ENCODE measurements at regions not wholly inside any gene's neighbourhood (a gene's known extent, or its start where the extent isn't known, plus 50 kb on each side); places are given as distances from the start of the nearest gene placed in this dataset.
"Not testable (repeated sequence)": the region's sequence is repeated elsewhere in the genome, so short reads cannot be mapped to it uniquely, and the experiment has no call there.

- DNase-seq = no peak
These were observed 738.8 kb upstream of the GOLIM4 start for GRCh38 chr3:168834558-168834957.

GRCh38 chr3:168828943-168829342 lies 733.2 kb upstream of the GOLIM4 start:
- no peak for DNase-seq

GRCh38 chr3:168828536-168828935 lies 732.8 kb upstream of the GOLIM4 start:
- no peak for DNase-seq

- no peak for DNase-seq
These were observed 732.3 kb upstream of the GOLIM4 start for GRCh38 chr3:168828014-168828413.

DNA sequence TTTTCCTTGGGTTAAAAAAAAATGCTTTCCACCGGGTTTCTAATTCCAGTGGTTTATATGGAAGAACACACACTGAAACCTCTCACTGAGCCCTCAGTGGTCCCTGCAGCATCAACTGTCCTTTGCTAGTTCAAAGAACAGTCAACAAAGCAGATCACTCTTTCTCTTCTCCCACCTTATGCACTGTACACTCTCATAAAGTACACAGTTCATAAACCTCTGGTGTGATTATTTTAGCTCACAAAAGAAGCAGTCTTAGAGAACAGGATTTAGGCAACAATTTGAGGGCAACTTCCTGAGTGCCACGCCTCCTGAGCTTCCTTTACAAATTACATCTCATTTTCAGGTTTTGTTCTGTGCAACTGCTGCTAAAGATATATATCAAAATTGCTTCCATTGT lies 728.4 kb upstream of the GOLIM4 start:
- DNase-seq = no peak

GRCh38 chr3:168823466-168823865 lies 727.7 kb upstream of the GOLIM4 start:
- DNase-seq = no peak

DNA sequence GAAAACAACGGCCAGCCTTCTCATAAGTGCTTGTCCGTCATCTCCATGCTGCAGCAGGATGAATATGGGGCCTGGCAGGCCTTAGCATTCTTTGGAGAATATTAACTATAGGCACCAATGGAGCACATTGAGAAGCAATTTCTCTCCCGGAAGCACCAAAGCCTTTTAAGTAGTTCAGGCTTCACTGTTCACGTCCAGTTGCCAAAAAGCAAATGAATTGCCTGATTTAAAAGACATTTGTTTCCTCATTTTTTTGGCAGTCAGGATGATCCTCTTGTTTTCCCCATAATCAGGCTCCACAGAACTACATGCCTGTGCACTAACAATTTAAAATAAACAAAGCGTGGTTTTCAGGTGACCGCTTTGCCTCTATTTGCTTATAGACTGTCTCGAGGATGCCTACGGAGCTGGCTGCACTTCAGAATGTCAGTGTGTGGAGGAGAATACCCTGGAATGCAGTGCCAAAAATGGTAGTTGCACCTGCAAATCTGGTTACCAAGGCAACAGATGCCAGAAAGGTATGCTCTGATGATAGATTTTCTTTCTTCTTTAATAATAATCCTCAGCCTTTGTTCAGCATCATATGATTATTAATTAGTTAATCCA lies 725.2 kb upstream of the GOLIM4 start:
- DNase-seq = no peak

DNA sequence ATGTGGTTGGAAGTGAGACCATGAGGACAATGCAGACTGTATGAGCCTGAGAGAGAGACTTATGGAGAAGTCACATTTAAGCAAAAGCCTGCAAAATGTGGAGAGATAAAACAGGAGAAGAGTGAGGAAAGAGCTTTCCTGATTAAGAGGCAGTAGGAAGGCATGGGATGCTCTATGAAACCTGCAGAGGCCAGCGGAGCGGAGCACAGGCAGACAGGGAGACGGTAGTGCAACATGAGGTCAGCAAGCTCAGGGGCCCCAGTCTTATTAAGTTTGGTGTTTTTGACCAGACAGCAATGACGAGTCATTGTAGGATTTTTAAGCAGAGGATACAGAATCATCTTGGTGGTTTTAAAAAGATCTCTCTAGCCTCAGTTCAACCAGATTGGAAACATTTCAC lies 721.5 kb upstream of the GOLIM4 start:
- no peak for DNase-seq

- DNase-seq = no peak
These were observed 720.2 kb upstream of the GOLIM4 start for GRCh38 chr3:168815946-168816345.

DNA sequence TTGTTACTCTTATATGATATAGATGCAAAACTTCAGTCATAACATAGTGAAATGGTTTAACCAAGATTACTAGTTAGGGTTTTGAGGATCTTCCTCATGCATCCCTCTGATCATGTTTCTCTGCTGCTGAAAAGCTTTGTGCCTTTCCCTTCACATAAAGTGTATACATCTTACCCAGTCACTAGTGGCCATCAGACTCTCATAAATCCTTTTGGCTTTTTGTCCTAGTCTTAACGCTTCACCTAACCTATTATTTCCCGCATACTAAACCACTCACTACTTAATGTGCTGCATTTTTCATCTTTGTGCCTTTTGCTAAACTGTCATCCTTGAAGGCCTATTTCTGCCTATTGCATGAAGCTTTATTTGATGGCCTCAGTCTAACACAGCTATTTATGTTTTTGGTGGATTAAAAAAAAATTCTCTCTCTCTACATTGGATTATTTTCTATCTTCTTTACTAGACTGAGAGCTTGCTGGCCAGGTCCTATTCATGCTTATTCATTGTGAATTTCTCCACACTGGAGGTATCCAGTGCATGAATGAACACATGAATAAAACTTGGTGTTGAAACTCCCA lies 717.6 kb upstream of the GOLIM4 start:
- DNase-seq = no peak

DNA sequence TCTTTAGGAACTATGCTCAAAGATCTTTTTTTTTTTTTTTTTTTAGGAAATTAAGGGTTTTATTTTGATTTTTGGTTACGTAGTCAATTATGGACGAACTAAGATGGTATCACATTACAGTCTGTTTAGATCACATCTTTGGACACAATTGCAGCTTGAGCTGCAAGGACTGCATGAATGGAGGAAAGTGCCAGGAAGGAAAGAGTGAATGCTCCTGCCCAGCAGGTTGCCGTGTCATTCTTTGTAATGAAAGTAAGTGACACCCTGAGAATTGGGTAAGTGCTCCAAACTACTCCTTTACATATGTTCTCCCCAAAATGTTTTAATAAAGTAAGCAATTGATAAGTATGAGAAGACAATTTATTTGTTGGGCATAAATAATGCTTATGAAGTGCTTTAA lies 716.5 kb upstream of the GOLIM4 start:
- no peak for DNase-seq

- DNase-seq = no peak
These were observed 712.9 kb upstream of the GOLIM4 start for GRCh38 chr3:168808596-168808995.

- DNase-seq = no peak
These were observed 711.7 kb upstream of the GOLIM4 start for GRCh38 chr3:168807448-168807847.

DNA sequence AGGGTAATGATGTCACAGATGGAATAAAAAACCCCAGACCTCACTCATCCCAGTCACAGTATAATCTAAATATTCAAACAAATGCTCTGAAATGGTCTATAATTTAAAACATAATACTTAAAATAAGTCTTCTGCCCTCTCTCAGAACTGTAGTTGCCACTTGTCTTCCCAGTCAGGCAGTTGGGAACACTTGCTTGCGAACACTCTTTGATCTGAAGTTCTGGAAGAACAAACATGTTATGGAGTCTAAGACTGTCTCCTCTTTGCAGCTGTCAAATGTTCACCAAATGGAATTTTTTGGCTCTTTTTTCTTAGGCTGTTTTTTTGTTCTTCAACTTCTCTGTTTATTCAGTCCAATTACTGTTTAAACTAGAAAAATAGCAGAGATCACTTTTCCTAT lies 711.1 kb upstream of the GOLIM4 start:
- DNase-seq = no peak

GRCh38 chr3:168803536-168803935 lies 707.8 kb upstream of the GOLIM4 start:
- DNase-seq = no peak

DNA sequence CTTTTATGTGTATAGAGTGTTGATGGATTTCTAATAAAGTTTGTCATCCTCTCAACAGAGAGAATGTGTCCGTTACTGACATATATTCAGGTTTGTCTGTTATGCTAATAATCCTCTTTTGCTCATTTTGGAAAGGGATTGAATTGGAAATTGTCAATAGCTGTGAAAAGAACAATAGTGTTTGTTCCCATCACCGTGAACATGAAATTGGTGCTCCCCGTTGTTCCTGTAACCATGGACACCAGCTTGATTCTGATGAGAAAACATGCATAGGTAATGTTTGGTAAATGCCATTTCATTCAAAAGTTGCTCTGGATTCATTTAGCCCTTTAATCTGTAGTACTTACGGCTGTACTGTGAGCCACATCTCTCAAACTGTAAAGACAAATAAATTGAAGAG lies 707.0 kb upstream of the GOLIM4 start:
- no peak for DNase-seq

GRCh38 chr3:168801794-168802193 lies 706.1 kb upstream of the GOLIM4 start:
- no peak for DNase-seq

- no peak for DNase-seq
These were observed 700.6 kb upstream of the GOLIM4 start for GRCh38 chr3:168796339-168796738.

DNA sequence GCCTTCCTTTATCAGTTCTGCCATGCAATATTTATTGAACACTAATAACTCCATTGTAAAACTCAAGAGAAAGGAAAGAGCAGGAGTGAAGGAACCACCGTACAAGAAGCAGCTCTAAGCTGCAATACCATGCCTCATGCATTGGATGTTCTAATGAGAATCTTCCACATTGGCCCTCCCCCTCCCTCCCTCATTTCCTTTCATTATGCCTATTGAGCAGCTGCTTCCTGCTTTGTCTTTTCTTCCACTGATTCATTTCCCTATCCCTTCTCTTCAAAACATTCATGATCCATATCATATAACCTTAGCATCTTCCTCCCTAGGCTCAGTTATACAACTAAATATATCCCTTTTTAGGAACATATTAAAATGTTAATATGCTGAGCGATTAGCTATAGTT lies 698.7 kb upstream of the GOLIM4 start:
- no peak for DNase-seq

DNA sequence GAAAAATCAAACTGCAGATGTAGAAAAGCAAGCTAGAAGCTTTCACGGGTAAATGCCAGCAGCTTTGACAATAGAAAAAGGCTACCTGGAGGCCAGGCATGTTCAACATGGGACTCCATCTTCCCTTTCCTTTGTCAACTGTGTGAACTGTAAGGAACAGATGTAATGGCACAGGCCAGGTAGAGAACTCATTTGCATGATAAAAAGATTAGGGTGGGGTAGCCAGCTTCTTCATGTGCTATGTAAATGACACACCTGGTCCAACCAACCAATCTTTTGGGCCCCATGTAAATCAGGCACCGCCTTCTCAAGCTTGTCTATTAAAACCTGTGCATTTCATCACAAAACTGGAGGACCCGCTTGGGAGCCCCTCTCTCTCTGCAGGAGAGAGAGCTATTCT lies 686.5 kb upstream of the GOLIM4 start:
- no peak for DNase-seq

DNA sequence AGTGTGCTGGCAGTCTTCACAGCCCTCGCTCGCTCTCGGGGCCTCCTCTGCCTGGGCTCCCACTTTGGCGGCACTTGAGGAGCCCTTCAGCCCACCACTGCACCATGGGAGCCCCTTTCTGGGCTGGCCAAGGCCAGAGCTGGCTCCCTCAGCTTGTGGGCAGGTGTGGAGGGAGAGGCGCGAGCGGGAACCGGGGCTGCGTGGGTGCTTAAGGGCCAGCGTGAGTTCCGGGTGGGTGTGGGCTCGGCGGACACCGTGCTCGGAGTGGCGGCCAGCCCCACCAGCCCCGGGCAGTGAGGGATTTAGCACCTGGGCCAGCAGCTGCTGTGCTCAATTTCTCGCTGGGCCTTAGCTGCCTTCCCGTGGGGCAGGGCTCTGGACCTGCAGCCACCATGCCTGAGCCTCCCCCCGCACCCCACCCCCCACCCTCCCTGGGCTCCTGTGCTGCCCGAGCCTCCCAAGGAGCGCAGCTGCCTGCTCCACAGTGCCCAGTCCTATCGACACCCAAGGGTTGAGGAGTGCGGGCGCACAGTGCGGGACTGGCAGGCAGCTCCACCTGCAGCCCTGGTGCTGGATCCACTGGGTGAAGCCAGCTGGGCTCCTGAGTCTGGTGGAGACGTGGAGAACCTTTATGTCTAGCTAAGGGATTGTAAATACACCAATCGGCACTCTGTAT lies 684.4 kb upstream of the GOLIM4 start:
- DNase-seq = not testable (repeated sequence)

- no peak for DNase-seq
These were observed 658.0 kb upstream of the GOLIM4 start for GRCh38 chr3:168753724-168754123.

GRCh38 chr3:168752339-168752738 lies 656.6 kb upstream of the GOLIM4 start:
- no peak for DNase-seq

DNA sequence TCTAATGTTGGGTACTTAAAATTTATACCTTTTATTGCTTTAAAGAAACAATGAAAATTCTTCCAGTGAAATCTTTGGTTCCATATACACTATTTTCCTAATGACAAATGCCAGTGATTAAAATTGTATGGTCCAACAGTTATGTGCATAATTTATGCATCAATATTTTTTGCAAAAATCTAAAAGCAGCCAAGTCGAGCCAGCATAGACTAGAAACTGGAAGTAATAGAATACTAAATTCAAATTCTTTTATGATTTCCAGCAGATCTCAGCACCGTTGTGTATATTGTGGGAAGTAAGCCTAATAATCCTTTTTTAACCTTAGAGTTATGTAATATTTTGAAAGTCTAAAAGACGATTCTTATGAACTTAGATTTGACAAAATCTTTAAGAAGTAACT lies 652.0 kb upstream of the GOLIM4 start:
- no peak for DNase-seq
